ENCODE measurements at regions not wholly inside any gene's neighbourhood (a gene's known extent, or its start where the extent isn't known, plus 50 kb on each side); places are given as distances from the start of the nearest gene placed in this dataset.

GRCh38 chr7:35556515-35557471 lies 138.1 kb downstream of the HERPUD2 start:
- TF ChIP-seq EZH2 (IDR thresholded peaks at IDR 0.05; ENCODE audit: borderline replicate concordance, insufficient read depth, low read length, poor library complexity, severe bottlenecking) (no peak), POLR2AphosphoS5 (IDR thresholded peaks at IDR 0.05) (no peak), CTCF (IDR thresholded peaks at IDR 0.05; ENCODE audit: poor library complexity, severe bottlenecking) (no peak), SMC3 (conservative IDR thresholded peaks at IDR 0.05; ENCODE audit: poor library complexity) (no peak), TAF1 (IDR thresholded peaks at IDR 0.05; ENCODE audit: low read depth) (no peak), RAD21 (conservative IDR thresholded peaks at IDR 0.05) (no peak), REST (IDR thresholded peaks at IDR 0.05; ENCODE audit: borderline replicate concordance) (no peak), MXI1 (conservative IDR thresholded peaks at IDR 0.05; ENCODE audit: poor library complexity, severe bottlenecking) (no peak), EP300 (conservative IDR thresholded peaks at IDR 0.05; ENCODE audit: poor library complexity, severe bottlenecking) (no peak)
